Liver (tissue), 8 donors: ENCODE measurements at regions not wholly inside any gene's neighbourhood (a gene's known extent, or its start where the extent isn't known, plus 50 kb on each side); places are given as distances from the start of the nearest gene placed in this dataset.

ENCODE experiments used
- DNase-seq: peaks from one replicate; pipeline ENCODE4 v3.0.0-alpha.2; 2017; ENCODE audit warnings: low spot score
- H3K27ac ChIP-seq, 2 donors: one replicate each; pipeline ENCODE4 v1.7.0; 2013; ENCODE audit warnings: inconsistent platforms in 2 of 2, low read length in 2 of 2, control low read depth in 1 of 2, low read depth in 1 of 2, mild to moderate bottlenecking in 1 of 2
- H3K27me3 ChIP-seq, 4 donors: one replicate each; pipeline versions ENCODE4 v1.6.1 to v1.7.0; 2013; ENCODE audit warnings: low read length in 3 of 4, inconsistent platforms in 1 of 4, mild to moderate bottlenecking in 1 of 4, moderate library complexity in 1 of 4; ENCODE audit not compliant: control insufficient read depth in 4 of 4, insufficient read depth in 4 of 4
- H3K36me3 ChIP-seq, 4 donors: one replicate each; pipeline versions ENCODE4 v1.6.1 to v1.7.0; 2013; ENCODE audit warnings: low read length in 3 of 4, mild to moderate bottlenecking in 3 of 4, low read depth in 1 of 4, moderate library complexity in 1 of 4; ENCODE audit not compliant: control insufficient read depth in 4 of 4, insufficient read depth in 3 of 4
- H3K4me1 ChIP-seq, 4 donors: one replicate each; pipeline versions ENCODE4 v1.6.1 to v1.7.0; 2013; ENCODE audit warnings: low read length in 3 of 4, mild to moderate bottlenecking in 3 of 4, moderate library complexity in 1 of 4; ENCODE audit not compliant: control insufficient read depth in 4 of 4, insufficient read depth in 4 of 4
- H3K4me3 ChIP-seq, 3 donors: one replicate each; pipeline versions ENCODE4 v1.6.1 to v1.7.0; 2013; ENCODE audit warnings: low read length in 3 of 3, control low read depth in 1 of 3, low read depth in 1 of 3, mild to moderate bottlenecking in 1 of 3
- H3K9ac ChIP-seq, 2 donors: one replicate each; pipeline ENCODE4 v1.7.0; 2013; ENCODE audit warnings: low read length in 2 of 2, mild to moderate bottlenecking in 2 of 2, moderate library complexity in 2 of 2, control low read depth in 1 of 2, low read depth in 1 of 2
- H3K9me3 ChIP-seq, 4 donors: one replicate each; pipeline versions ENCODE4 v1.6.1 to v1.7.0; 2013; ENCODE audit warnings: low read length in 3 of 4; ENCODE audit not compliant: control insufficient read depth in 4 of 4
- CTCF ChIP-seq: fragments of 150-350 bp; IDR thresholded peaks from 2 replicates; pipeline ENCODE4 v1.5.1; 2017; ENCODE audit warnings: improper control_type of control experiment, low read depth, low read length; ENCODE audit not compliant: missing input control
- EGR1 ChIP-seq, 2 donors: IDR thresholded peaks; 2 replicates each; pipeline ENCODE4 v1.6.1; 2016 to 2018; ENCODE audit warnings: antibody characterized with exemption in 2 of 2, low read depth in 2 of 2
- FOXA1 ChIP-seq: IDR thresholded peaks from 2 replicates; pipeline ENCODE4 v1.6.1; 2016; ENCODE audit warnings: antibody characterized with exemption
- FOXA2 ChIP-seq: IDR thresholded peaks from 2 replicates; pipeline ENCODE4 v1.6.1; 2016; ENCODE audit warnings: antibody characterized with exemption
- GABPA ChIP-seq, 2 donors: IDR thresholded peaks in 1 of 2; conservative IDR thresholded peaks in 1 of 2; 2 replicates each; pipeline ENCODE4 v1.6.1; 2016; ENCODE audit warnings: antibody characterized with exemption in 2 of 2, mild to moderate bottlenecking in 1 of 2, moderate library complexity in 1 of 2
- HNF4G ChIP-seq: IDR thresholded peaks from 2 replicates; pipeline ENCODE4 v1.6.1; 2016; ENCODE audit warnings: antibody characterized with exemption
- NR2F2 ChIP-seq: IDR thresholded peaks from 2 replicates; pipeline ENCODE4 v1.6.1; 2016; ENCODE audit warnings: antibody characterized with exemption
- RAD21 ChIP-seq, 2 donors: IDR thresholded peaks; 2 replicates each; pipeline ENCODE4 v1.6.1; 2016; ENCODE audit warnings: antibody characterized with exemption in 2 of 2, mild to moderate bottlenecking in 2 of 2
- REST ChIP-seq: IDR thresholded peaks from 2 replicates; pipeline ENCODE4 v1.6.1; 2016; ENCODE audit warnings: antibody characterized with exemption, mild to moderate bottlenecking
- RXRA ChIP-seq, 2 donors: IDR thresholded peaks; 2 replicates each; pipeline ENCODE4 v1.6.1; 2017 to 2018; ENCODE audit warnings: antibody characterized with exemption in 2 of 2, mild to moderate bottlenecking in 1 of 2
- TAF1 ChIP-seq: conservative IDR thresholded peaks from 2 replicates; pipeline ENCODE4 v1.6.1; 2016; ENCODE audit warnings: antibody characterized with exemption, mild to moderate bottlenecking
- YY1 ChIP-seq: IDR thresholded peaks from 2 replicates; pipeline ENCODE4 v1.6.1; 2016; ENCODE audit warnings: antibody characterized with exemption, mild to moderate bottlenecking
- ZBTB33 ChIP-seq: IDR thresholded peaks from 2 replicates; pipeline ENCODE4 v1.6.1; 2016; ENCODE audit warnings: antibody characterized with exemption
- WGBS: extraction: QIAGEN DNeasy Blood & Tissue Kit; methylation state at CpG from one replicate; pipeline ENCODE4 v1.1.7; 2013; 5-methylcytosine and 5-hydroxymethylcytosine counted together
- TF ChIP-seq, protein P1 (sequence below): IDR thresholded peaks from 2 replicates; pipeline ENCODE4 v1.6.1; 2016; ENCODE audit warnings: antibody characterized with exemption
- donor health status: healthy.
- donor health status: healthy.
- donor health status: healthy.
- donor health status: healthy.
- donor health status: healthy.

- no peaks in the 10 kb centered on the region for H3K4me1 ChIP-seq
- DNase-seq = no peak
- H3K9me3 ChIP-seq = peaks cover 5 to 8% (median 6%) of the 10 kb centered on the region in 4 donors
- H3K36me3 ChIP-seq = no peaks in the 10 kb centered on the region
- no peak for TF ChIP-seq REST
- no peak for TF ChIP-seq HNF4G
- no peak for TF ChIP-seq ZBTB33
- TF ChIP-seq, protein P1, sequence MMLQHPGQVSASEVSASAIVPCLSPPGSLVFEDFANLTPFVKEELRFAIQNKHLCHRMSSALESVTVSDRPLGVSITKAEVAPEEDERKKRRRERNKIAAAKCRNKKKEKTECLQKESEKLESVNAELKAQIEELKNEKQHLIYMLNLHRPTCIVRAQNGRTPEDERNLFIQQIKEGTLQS = no peak
- no peak for TF ChIP-seq YY1
- TF ChIP-seq FOXA1 = no peak
- no peak for TF ChIP-seq RAD21 (IDR thresholded peaks at IDR 0.05)
- TF ChIP-seq NR2F2 = no peak
- no peak for TF ChIP-seq EGR1 (IDR thresholded peaks at IDR 0.05; ENCODE audit: low read depth in 2 of 2)
- TF ChIP-seq RXRA (IDR thresholded peaks at IDR 0.05) = no peak
- no peak for TF ChIP-seq CTCF
- no peak for TF ChIP-seq FOXA2
- no peak overlapping the region for H3K4me3 ChIP-seq
- WGBS = 71% methylated on average over 11 of the region's 11 CpGs
- no peak overlapping the region for H3K27ac ChIP-seq
- no peak overlapping the region for H3K9ac ChIP-seq
- no peaks in the 10 kb centered on the region for H3K27me3 ChIP-seq
These were observed 482.6 kb downstream of the MIAT start for GRCh38 chr22:27139935-27140511.

- Histone ChIP-seq H3K36me3 (no peaks in the 10 kb centered on the region), H3K27ac (no peak overlapping the region), H3K4me1 (no peaks in the 10 kb centered on the region), H3K4me3 (no peak overlapping the region), H3K9me3 (no peaks in the 10 kb centered on the region), H3K9ac (no peak overlapping the region), H3K27me3 (no peaks in the 10 kb centered on the region)
- TF ChIP-seq YY1 (no peak), ZBTB33 (no peak), GABPA (IDR thresholded peaks at IDR 0.05 in 1 of 2, conservative IDR thresholded peaks at IDR 0.05 in 1 of 2) (no peak), TAF1 (no peak), RXRA (IDR thresholded peaks at IDR 0.05) (no peak), RAD21 (IDR thresholded peaks at IDR 0.05) (no peak)
- TF ChIP-seq, protein P1 = no peak
- 66% methylated on average over 2 of the region's 2 CpGs for WGBS
- no peak for DNase-seq
These were observed 484.9 kb downstream of the MIAT start for GRCh38 chr22:27142286-27142685.
